H54 (cell line): ENCODE measurements at regions not wholly inside any gene's neighbourhood (a gene's known extent, or its start where the extent isn't known, plus 50 kb on each side); places are given as distances from the start of the nearest gene placed in this dataset.
A peak's percentile ranks its signal among the peaks of the same experiment; 100 is the strongest.

ENCODE experiments used
- DNase-seq: peaks from one replicate; pipeline ENCODE4 v3.0.0; 2011; ENCODE audit warnings: low spot score, mixed read lengths; ENCODE audit not compliant: insufficient read length
- FAIRE-seq: peaks from 3 replicates; lab custom pipeline; 2011; peaks lifted over from hg19 to GRCh38; lab: Jason Lieb, UNC
- POLR2A ChIP-seq: IDR thresholded peaks from 2 replicates; pipeline ENCODE4 v1.6.1; 2011; ENCODE audit warnings: low read depth, mild to moderate bottlenecking, low read length

DNA sequence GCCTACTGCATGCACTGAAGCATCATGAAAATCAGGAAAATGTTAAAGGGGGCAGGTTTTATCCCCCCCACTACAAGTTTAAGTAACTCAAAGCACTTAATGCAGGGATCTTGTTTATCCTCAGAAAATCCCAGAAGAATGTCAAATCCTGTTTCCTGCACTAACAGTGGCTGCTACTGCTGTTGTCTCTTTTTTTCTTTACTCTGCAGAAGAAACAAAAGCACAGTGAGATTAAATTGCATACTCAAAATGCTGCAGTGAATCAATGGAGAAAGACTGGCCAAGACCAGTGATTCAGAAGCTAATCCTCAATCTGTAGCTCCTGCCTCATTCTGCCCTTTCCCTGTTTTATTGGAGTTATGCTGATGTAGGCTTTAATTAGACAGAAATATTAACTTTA, 332.3 kb upstream of the FIGN start:
- TF ChIP-seq POLR2A = no peak
- FAIRE-seq = no peak
- no peak for DNase-seq

DNA sequence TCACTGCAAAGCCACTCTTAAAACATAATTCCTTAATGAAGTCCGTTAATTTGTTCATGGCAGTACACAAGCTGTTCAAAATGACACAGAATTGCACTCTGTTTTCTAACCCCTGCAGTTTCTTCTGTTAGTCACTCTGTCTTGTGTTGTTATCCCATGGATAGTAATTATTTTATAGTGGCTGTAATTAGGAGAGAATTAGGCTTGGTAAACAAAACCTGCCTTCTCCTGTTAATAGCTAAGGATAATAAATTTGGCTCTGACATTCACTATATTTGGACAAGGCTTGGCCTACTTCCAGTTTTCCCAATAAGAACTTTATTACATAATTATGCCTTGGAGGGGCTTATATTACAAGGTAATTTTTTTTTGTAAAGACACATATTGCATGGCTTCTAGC, 330.3 kb upstream of the FIGN start:
- DNase-seq (no peak), FAIRE-seq (no peak)
- no peak for TF ChIP-seq POLR2A

DNA sequence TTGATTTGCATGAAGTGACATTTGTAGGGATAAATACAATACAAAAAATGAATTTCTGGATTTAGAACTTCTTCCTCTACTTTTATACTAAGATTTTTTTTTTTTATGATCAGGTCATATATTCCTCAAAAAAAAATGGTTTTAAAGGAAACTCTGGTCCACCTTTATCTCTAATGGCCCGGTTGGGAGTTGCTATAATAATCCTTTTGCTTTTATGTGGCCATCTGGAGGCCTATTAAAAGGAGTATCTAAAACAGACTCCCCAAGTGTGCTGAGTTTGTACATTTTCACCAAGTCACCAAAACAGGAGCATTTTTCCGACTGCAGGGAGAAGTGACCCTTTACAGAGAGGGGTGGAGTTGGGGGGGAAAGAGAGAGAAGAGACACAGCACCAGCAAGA, 329.2 kb upstream of the FIGN start:
- no peak for DNase-seq
- no peak for TF ChIP-seq POLR2A
- FAIRE-seq = no peak

DNA sequence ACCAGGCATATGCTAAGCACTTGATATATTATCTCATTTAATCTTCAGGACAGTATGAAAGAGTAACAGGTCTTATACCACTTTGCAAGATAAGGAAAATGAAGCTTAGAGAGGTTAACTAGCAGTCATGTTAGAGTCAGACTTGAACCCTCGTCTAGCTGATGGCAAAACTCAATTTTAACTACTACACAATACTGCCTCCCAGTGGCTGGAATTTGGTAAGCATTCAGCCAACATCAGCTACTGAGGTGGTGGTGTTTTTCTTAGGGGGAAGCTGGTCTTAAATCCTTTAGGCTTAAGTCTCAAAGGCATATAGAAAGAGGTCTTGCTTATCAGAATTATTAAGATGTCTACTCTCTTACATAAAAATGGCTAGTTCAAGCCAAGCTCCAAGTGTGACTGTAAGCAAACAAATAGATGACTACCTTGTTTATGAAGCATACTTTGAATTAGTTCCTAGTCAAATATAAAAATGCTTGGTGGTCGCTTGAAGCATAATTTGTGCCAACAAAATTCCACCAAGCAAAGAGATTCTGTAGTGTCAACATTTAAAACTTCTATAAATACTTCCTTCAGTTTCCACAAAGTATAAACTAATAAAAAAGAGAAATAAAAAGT, 325.4 kb upstream of the FIGN start:
- DNase-seq = peak; percentile 11
- no peak for TF ChIP-seq POLR2A
- FAIRE-seq = peak; percentile 95

DNA sequence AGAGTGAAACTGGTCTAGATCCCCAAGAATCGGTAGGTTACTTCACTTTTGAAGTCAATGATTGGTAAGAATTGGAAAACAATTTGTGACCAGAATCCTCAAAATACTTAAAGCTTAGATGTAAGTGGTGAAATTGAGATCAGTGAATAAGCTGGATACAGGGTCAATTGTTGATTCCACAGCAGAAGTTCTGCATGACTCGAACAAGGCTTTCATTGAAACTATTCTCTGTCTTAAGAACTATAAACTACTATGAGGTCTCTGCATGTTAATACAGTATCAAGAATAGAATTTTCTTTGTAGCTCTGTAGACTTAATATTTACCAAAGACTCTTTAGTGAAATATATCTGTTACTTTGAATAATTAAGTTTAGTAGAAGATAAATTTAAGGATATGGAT, 324.2 kb upstream of the FIGN start:
- FAIRE-seq (no peak), DNase-seq (no peak)
- no peak for TF ChIP-seq POLR2A

DNA sequence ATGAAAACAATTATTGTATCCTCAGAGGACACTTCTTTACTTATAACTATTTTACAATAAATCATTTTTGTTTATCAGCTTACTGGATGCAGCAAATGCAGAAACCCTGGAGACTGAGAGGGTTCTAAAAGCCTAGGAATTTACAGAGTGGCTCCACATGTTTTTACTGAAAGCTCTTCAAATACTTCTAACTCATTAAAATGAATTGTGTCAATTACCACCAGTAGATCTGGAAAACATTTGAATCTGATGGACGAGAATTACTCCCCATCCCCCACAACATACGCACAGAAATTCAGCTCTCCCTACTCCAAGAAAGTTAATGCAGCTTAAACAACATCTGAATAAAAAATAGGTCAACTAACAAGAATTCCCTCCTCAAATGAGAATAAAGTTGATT, 319.8 kb upstream of the FIGN start:
- no peak for FAIRE-seq
- no peak for DNase-seq
- TF ChIP-seq POLR2A = no peak

DNA sequence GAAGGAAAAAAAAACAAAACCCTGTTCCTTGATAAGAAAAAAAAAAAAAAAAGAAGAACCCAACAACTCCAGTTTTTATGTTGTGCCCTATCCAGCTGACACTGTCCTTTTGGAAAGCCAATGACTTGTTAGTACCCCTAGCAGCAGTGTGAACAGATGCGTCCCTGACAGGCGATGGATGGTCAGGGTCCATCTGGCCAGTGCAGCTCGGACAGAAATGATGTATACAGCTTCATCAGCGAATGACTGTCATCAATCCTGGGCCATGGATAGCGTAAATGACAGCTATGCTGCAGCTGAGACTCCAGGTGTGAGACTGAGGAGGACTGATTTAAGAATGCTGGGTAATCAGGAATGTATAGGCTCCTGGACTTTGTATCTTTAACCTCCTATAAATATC, 318.8 kb upstream of the FIGN start:
- TF ChIP-seq POLR2A = no peak
- no peak for DNase-seq
- no peak for FAIRE-seq

DNA sequence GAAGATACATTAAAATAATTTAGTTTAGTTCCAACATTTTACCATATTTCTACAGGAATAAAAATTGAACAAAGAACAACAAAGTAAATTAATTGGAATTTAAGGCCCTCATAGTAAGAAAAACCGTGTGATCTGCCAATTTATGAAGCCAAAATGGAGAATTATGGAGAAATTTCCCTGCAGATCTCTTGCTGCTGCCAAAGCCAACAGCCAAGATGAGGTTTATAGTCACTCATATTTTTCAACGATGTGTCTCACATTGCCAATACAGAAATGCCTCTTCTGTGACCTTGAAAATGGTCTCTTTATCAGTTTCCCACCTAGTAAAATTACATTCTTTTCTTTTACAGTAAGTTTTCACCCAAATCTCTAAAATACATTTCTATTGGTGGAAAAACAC, 317.2 kb upstream of the FIGN start:
- DNase-seq = no peak
- no peak for FAIRE-seq
- no peak for TF ChIP-seq POLR2A

DNA sequence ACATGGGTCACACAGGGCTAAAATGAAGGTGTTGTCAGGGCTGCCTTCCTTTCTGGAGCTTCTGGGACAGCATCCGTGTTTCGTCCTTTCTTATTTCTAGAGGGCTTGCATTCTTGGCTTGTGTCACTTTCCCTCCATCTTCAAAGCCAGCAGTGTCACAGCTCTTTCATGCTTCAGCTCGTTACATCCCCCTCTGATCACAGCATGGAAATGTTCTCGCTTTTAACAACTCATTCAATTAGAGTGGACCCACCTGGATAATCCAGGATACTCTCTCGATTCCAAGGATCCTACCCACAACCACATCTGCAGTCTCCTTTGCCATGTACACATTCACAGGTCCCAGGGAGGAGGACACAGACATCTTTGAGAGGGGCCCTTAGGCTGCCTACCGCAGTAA, 316.2 kb upstream of the FIGN start:
- FAIRE-seq (no peak), DNase-seq (no peak)
- no peak for TF ChIP-seq POLR2A

DNA sequence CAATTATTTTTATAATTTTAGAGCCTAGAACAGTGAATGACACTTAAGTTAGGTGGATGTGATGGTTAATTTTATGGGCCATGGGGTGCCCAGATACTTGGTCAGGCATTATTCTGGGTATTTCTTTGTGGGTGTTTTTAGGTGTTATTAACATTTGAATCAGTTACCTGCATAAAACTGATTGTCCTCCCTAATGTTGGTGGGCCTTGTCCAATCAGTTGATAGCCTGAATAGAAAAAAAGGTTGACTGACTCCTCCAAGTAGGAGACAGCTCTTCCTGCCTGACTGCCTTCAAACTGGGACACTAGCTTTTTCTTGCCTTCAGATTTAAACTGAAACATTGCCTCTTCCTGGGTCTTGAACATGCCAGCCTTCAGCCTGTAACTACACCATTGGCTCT, 312.9 kb upstream of the FIGN start:
- no peak for DNase-seq
- no peak for TF ChIP-seq POLR2A
- no peak for FAIRE-seq

DNA sequence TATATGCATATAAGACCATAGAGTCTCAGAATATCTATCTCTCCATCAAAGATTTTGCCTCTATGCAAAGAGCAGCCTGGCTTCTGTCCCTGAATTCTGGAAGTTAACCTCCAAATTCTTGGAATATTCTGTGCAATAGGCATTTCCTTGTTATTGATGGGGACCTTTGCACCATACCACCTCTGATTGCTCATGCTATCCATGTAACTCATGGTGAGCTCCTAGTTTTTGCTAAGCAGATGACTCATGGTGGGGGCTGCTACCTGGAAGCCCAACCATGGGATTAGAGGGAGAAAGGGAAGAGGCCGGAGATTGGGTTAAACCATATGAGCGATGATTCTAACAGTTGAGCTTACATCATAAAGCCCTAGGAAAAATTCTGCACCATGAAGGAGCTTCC, 310.2 kb upstream of the FIGN start:
- FAIRE-seq (no peak), DNase-seq (peak; percentile 9)
- TF ChIP-seq POLR2A = no peak

DNA sequence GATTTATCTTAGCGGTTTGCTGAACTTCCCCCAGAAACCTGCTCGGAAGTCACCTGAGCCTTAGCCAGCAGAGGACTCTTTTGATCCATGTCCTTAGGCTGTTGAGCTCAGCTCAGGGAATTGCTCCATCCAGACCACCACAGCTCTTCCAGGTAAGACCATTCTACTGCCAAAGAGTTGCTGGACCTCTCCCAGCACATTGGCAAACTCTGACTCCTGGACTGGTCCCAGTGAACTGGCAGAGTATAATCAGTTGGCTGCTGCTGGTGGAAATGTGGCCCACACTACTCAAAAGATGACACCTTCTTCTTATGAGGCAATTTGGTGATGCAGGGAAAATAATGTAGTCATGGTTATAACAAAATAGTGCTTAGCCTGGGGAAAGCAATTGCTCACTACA, 308.8 kb upstream of the FIGN start:
- no peak for TF ChIP-seq POLR2A
- DNase-seq = no peak
- no peak for FAIRE-seq

DNA sequence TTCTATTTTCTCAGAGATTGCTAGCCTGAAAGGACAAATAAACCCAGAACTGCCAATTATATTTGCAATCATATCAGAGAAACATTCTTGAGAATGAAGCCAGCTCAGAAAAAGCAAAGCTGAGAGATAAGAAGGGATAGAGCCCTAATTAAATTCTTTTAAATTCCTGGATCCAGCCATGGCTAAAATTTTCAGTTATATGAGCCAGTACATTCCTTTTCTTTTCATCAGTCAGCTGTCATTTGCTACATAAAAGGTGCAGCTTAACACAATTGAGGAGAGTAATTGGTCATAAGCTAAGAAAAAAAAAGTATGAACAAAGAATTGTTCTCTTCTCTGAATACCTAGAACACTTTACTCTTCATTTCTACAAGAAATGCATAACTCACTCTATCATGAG, 303.5 kb upstream of the FIGN start:
- no peak for TF ChIP-seq POLR2A
- DNase-seq (no peak), FAIRE-seq (no peak)

DNA sequence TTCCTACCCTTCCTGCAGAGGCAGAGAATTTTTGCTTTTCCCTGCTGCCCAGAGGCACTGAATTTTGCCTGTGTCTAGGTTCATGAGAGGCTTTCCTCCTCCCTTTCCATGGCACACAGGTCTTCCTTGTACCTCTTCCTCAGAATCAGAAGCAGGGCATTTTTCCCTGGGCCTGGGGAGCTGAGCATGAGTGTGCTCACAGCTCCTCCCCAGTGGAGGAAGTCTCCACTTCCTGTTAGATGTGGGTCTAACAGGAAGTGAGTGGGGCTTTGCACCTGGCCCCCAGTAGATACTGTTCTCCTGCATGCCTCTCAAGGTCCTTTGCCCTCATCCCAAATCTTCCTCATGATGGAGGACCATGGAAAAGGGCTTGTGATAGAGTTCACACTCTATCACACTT, 297.2 kb upstream of the FIGN start:
- FAIRE-seq (no peak), DNase-seq (no peak)
- no peak for TF ChIP-seq POLR2A

DNA sequence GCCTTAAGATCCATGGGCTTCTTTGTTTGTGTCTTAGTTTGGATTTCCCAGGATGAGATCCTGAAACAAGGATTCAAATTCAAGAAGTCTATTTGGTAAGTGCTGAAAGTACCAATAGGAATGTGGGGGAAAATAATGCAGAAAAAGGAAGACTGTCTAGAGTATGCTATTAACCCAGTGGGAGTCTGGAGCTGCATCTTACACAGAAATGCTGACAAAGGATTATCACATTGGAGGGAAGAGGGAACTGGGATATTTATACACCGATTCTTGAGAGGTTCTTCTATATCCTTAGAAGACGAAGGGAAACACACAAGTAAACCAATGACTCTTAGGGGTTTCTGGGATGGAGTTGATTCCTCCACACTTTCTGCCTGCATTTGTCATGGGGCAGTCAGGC, 294.8 kb upstream of the FIGN start:
- FAIRE-seq (no peak), DNase-seq (no peak)
- no peak for TF ChIP-seq POLR2A
